ENCODE measurements at regions not wholly inside any gene's neighbourhood (a gene's known extent, or its start where the extent isn't known, plus 50 kb on each side); places are given as distances from the start of the nearest gene placed in this dataset.

GRCh38 chr7:67705850-67706249 is 709.2 kb downstream of the TYW1 start:
- no peak for DNase-seq

- no peak for DNase-seq
These were observed 715.1 kb downstream of the TYW1 start for GRCh38 chr7:67711706-67712105.

- no peak for DNase-seq
These were observed 716.9 kb downstream of the TYW1 start for GRCh38 chr7:67713451-67714056.

- DNase-seq, result no peak
These were observed 720.1 kb downstream of the TYW1 start for GRCh38 chr7:67716729-67717128.

GRCh38 chr7:67723591-67723990 is 727.0 kb downstream of the TYW1 start:
- no peak for DNase-seq

GRCh38 chr7:67724435-67724834 is 727.8 kb downstream of the TYW1 start:
- DNase-seq, result no peak

GRCh38 chr7:67724955-67725354 is 728.3 kb downstream of the TYW1 start:
- no peak for DNase-seq

- DNase-seq, result no peak
These were observed 728.8 kb downstream of the TYW1 start for GRCh38 chr7:67725423-67725822.

GRCh38 chr7:67729771-67730170 is 733.1 kb downstream of the TYW1 start:
- no peak for DNase-seq

GRCh38 chr7:67731704-67732103 is 735.1 kb downstream of the TYW1 start:
- DNase-seq, result no peak

- no peak for DNase-seq
These were observed 736.3 kb downstream of the TYW1 start for GRCh38 chr7:67732898-67733297.

GRCh38 chr7:67738145-67738544 is 741.5 kb downstream of the TYW1 start:
- no peak for DNase-seq

- no peak for DNase-seq
These were observed 742.3 kb downstream of the TYW1 start for GRCh38 chr7:67738958-67739357.

GRCh38 chr7:67743501-67743900 is 746.9 kb downstream of the TYW1 start:
- no peak for DNase-seq

GRCh38 chr7:67752227-67752626 is 755.6 kb downstream of the TYW1 start:
- no peak for DNase-seq

- no peak for DNase-seq
These were observed 757.3 kb downstream of the TYW1 start for GRCh38 chr7:67753891-67754290.

GRCh38 chr7:67754651-67755050 is 758.0 kb downstream of the TYW1 start:
- no peak for DNase-seq

- DNase-seq, result no peak
These were observed 761.9 kb downstream of the TYW1 start for GRCh38 chr7:67758551-67758950.

- DNase-seq, result no peak
These were observed 764.3 kb downstream of the TYW1 start for GRCh38 chr7:67760971-67761370.

GRCh38 chr7:67762516-67762915 is 765.9 kb downstream of the TYW1 start:
- no peak for DNase-seq

- no peak for DNase-seq
These were observed 767.7 kb downstream of the TYW1 start for GRCh38 chr7:67764289-67764688.

- DNase-seq, result no peak
These were observed 769.0 kb downstream of the TYW1 start for GRCh38 chr7:67765481-67766175.

- no peak for DNase-seq
These were observed 770.3 kb downstream of the TYW1 start for GRCh38 chr7:67766906-67767410.

GRCh38 chr7:67771846-67772605 is 775.4 kb downstream of the TYW1 start:
- no peak for DNase-seq
